GM18519 (cell line): ENCODE measurements at regions not wholly inside any gene's neighbourhood (a gene's known extent, or its start where the extent isn't known, plus 50 kb on each side); places are given as distances from the start of the nearest gene placed in this dataset.

ENCODE experiments used
- ATAC-seq: cut with Tn5 transposase; IDR thresholded peaks from one replicate; pipeline ENCODE4 v1.9.1; 2021; ENCODE audit warnings: mild to moderate bottlenecking, moderate library complexity; ENCODE audit not compliant: unreplicated experiment, low FRiP score

GRCh38 chr14:58833634-58834378 is 196.0 kb downstream of the DACT1 start:
- no peak for ATAC-seq

DNA sequence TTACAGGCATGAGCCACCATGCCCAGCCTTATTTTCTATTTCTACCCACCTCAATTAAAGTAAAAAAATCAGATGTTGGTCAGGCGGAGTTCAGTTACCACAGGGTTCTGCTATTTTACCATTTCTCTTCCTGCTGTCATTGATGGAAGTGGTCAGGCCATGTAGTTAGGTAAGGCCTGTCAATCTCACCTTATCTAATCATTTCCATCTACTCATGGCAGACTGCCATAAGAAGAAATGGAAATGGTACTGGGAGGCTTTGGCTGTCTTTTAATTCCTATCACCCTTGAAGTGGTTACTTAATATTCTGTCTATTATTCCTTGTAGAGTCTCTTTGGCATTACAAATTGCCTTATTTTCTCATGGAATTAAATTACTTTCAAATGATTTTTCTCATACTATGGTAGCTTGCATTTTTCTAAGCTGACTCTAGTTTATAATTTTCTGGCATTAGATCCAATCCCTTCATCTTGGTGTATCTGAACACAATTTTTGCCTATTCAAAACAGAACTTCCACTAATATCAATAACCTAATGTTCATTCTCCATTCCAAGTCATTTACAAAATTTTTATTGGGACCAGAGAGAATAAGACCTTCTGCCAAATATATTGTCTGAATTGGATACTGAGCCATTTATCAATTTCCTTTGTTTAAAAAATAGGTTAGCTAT is 198.7 kb downstream of the DACT1 start:
- ATAC-seq, result no peak

DNA sequence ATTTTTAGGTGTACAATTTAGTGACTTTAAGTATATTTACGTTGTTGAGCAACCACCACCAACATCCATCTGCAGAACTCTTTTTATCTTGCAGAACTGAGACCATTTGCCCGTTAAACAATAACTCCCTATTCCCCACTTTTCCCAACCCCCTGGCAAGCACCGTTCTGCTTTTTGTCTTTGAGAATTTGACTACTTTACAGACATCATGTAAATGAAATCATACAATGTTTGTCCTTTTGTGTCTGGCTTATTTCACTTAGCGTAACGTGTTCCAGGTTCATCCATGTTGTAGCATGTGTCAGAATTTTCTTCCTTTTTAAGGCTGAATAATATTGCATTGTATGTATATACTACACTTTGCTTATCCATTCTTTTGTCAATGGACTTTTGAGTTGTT is 201.5 kb downstream of the DACT1 start:
- no peak for ATAC-seq

GRCh38 chr14:58844544-58844943 is 206.8 kb downstream of the DACT1 start:
- no peak for ATAC-seq

DNA sequence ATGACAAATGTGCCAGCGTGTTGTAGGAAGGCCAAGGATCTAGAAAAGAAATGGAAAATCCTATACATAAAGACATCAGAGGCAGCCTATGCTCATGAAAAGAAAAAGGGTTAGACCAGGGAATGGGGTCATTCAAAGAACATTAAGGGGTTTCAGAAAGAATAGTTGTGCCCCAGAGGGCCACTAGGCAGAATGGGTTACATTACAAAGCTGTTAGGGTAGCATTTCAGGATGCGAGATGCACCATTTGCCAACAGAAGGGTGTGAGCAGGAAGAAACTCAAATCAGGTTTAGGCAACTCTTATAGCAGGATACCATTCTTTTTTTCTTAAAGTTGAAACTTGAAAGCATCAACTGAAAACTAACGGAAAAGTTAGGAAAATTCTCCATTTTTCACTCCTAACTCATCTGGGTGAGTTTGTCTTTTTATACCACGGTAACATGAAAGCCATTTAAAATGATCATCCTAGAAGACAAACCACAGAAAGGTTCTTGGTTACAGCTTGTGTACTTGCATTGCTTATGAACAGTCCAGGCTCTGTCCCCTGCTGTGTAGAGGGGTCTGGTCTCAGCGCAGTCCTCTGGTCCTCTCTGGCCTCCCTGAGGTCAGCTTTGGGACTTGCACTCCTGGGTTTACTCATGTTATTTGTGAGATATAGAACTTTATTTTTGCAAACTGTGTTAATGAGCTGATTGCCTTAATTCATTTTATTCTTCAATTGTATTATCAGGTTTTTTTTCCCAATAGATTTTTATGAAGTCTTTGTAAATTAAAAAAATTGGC is 209.1 kb downstream of the DACT1 start:
- no peak for ATAC-seq

DNA sequence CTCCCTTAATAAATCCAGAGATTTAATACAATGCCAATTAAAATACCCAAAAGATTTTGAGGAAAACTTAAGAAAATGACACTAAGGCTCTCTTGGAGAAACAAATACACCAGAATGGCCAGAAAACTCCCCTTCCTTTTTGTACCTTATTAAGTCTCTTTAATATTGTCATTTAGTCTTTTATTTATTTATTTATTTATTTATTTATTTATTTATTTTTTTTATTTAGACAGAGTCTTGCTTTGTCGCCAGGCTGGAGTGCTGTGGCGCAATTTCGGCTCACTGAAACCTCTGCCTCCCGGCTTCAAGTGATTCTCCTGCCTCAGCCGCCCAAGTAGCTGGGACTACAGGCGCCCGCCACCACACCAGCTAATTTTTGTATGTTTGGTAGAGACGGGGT is 210.6 kb downstream of the DACT1 start:
- ATAC-seq, result no peak

GRCh38 chr14:58849601-58850000 is 211.8 kb downstream of the DACT1 start:
- no peak for ATAC-seq

DNA sequence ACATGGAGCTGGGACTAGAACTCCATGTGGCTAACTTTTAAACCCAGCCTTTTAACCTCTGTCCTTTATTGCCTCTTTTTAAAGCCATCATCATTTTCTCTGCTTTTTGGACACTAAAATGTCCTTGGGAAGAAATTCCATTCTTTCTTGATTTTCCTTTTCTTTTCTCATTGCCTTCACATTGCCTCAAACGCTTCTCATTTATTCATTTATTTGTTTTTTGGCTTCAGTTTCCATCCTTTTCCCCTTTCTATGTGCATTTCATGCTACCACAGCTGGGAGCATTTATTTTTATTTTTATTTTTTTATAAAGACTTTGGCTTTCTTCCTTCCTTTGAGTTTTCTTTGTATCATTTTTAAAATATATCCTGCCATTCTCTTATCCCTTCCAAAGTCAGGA is 212.2 kb downstream of the DACT1 start:
- ATAC-seq, result no peak

- no peak for ATAC-seq
Observed at GRCh38 chr14:58861586-58861985, 223.8 kb downstream of the DACT1 start.

DNA sequence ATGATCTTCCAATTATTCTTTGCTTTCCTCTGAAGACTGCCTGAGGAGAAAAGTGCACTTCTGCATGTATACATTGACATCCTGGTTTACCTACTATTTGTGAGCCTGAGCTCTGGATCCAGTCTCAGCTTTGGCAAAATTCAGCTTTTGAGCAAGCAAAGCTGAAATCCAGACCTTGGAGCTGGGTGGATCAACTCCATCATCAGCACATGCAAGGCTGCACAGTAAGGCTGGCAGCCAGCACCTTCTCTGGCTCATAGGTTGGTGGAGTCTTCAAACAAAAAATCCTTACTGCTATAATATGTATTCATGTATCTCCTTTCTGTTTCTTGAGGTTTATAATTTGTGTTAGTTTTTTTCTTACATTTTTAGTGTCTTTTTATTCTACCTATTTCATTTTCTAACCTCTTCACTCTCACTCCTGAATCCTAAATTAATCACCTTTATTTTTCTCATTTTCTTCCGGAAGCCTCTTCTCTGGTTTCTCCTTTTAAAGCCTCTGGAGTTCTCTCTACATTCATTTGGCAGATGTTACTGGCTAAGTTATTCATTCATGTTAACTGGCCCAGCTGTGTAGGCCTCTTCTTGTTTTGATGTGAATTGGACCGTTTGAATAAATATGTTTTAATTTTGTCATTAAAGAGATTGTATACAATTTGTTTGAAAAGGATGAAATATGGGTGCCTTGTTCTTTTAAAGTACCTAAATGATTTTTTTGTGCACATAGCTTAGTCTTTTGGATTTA is 224.8 kb downstream of the DACT1 start:
- ATAC-seq, result no peak

- no peak for ATAC-seq
Observed at GRCh38 chr14:58863661-58864345, 226.0 kb downstream of the DACT1 start.

GRCh38 chr14:58864751-58865513 is 227.2 kb downstream of the DACT1 start:
- no peak for ATAC-seq

GRCh38 chr14:58865514-58866281 is 227.9 kb downstream of the DACT1 start:
- ATAC-seq, result no peak

GRCh38 chr14:58866391-58866790 is 228.6 kb downstream of the DACT1 start:
- no peak for ATAC-seq

GRCh38 chr14:58870961-58871360 is 233.2 kb downstream of the DACT1 start:
- no peak for ATAC-seq

- ATAC-seq, result no peak
Observed at GRCh38 chr14:58871573-58871972, 233.8 kb downstream of the DACT1 start.

GRCh38 chr14:58872061-58872460 is 234.3 kb downstream of the DACT1 start:
- ATAC-seq, result no peak

DNA sequence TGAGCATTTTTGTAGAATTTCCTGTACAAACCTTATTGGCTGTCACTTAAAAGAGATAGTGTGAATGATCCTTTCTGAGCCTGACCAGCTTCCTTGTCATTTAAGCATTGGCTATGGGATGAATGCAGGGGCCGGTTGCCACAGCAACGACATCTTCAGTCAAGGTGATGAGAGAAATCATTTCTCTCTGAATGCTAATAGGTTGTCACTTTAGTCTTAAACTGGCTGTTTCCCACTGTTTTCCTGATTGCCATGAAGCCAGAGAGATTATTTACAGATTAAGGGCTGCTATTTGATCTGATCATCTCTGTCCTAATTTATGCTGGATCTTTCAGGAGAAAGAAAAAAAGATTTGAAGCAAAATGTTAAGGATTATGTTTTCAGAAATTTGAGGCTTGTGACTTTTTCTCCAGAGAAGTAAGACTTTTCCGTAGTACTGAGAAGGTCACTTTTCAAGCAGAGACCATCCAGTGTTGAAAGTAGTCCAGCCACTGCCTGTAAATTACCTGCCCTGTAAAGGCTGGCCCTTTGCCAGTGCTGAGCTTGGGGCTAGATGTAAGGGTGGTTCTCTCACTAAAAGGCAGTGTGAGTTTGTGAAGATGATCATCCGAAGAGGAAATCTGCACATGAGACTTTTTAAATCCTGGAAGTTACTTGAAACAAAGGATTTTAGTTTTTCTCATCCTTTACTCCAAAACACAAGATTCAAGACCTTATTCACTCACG is 235.6 kb downstream of the DACT1 start:
- ATAC-seq, result no peak
